Stimulated activated CD4-positive, alpha-beta T cell treated with anti-CD3 and anti-CD28 coated beads, TNF-alpha, amount 100 ng/mL, for 4 hours (primary cell): ENCODE measurements at regions not wholly inside any gene's neighbourhood (a gene's known extent, or its start where the extent isn't known, plus 50 kb on each side); places are given as distances from the start of the nearest gene placed in this dataset.
"Not testable (repeated sequence)": the region's sequence is repeated elsewhere in the genome, so short reads cannot be mapped to it uniquely, and the experiment has no call there.

Experiments
- DNase-seq, 3 experiments: peaks; one replicate each; pipeline ENCODE4 v3.0.0-alpha.2; 2020; ENCODE audit warnings: low read depth in 3 of 3

DNA sequence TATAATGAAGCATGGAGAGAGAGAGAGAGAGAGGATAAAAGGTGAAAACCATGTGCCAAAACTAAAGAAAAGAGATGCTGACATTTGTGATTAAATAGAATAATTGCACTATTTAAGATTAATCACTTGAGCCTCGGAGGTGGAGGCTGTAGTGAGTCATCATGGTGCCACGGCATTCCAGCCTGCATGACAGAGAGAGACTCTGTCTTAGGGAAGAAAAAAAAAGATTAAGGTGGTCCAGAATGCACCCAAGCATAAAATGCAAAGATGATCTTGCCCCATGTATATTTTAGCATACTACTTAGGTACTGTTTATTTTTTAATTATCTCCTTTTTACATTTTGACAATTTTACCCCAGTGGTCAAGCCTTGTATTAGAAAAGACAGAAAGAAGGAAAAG, 742.5 kb downstream of the SPATA31A1 start:
- not testable (repeated sequence) for DNase-seq

DNA sequence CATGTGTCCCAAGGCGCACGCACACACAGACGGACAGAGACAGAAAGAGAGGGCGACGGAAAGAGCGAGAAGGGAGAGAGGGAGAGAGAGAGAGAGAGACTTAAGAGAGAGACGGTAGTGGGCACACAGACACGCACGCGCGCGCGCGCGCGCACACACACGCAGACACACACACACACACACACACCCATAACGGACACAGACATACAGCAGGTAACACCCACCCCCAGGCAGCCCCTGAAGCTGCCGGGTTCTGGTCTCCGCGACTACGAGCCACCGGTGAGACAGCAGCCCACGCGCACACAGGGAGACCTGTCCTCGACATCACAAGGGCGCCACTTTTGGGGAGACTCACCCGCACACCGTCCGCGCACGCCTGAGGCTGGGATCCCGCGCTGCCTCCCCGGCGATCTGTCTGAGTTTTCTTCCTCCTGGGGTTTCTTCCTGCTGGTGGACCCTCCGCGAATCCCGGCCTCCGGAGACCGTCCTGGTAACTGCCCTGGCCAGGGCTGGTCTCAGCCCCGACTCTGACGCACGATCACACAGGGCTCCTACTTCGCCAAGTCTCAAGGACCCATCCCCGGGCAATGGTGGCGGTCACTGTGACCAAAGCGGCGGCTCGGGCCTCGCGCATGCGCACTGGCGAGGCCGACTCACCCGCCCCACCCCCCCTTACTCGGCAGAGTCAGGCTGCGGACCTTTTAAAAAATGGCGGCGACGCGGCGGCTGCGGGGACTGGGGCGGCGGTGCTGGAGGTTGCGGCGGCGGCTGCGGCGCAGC, 750.7 kb downstream of the SPATA31A1 start:
- DNase-seq: peak in 2 of 3 experiments; percentile 3 to 26

DNA sequence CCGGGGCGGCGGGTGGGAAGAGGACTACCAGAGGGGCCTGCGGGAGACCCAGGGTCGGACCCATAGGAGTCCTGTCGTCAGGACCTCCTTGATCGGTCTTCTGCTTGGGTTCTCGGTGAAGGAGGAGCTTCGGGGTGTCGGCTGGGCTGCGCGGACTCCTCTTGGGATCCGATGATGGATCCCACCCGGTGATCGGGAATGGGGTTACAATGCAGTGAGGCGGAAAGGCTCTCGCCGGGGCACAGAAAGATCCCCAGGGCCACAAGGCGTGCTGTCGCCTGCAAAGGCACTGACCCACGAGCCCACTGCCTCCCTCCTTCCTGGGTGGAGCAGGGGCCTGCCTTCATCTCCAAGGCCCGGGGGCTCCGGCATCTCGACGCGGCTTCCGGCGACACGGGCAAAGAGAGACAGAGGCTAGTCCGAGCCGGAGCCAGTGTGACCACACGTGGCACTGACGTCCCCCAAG, 751.3 kb downstream of the SPATA31A1 start:
- not testable (repeated sequence) for DNase-seq

DNA sequence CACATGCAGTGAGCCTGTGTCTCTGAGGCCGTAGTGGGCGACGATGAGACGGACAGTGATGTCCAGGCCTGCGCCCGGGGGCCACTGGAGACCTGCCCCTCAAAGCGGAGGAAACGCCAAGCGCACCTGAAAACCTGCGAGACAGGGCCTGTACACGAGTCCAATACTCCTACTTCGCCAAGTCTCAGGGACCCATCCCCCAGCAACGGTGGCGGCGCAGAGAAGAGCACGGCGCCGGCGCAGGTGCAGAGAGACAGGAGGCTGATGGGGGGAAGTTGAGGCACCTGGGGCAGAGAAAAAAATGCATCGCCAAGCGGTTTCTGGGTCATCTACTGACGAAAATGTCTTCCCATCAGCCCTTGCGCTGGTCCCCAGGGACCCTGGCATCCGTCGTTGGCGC, 751.8 kb downstream of the SPATA31A1 start:
- not testable (repeated sequence) for DNase-seq

DNA sequence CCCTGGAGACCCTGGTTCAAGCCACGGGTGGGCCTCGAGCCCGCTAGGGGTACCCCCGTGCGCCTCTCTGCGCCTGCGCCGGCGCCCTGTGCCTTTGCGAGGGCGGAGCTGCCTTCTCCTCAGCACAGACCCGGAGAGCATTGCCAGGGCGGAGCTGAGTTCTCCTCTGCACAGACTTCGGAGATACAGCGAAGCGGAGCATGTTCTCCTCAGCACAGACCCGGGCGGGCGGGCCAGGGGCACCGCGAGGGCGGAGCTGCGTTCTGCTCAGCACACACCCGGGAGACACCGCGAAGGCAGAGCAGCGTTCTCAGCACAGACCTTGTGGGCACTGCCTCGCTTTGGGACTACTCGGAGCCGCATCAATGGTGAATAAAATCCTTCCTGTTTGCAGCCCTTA, 753.0 kb downstream of the SPATA31A1 start:
- not testable (repeated sequence) for DNase-seq

DNA sequence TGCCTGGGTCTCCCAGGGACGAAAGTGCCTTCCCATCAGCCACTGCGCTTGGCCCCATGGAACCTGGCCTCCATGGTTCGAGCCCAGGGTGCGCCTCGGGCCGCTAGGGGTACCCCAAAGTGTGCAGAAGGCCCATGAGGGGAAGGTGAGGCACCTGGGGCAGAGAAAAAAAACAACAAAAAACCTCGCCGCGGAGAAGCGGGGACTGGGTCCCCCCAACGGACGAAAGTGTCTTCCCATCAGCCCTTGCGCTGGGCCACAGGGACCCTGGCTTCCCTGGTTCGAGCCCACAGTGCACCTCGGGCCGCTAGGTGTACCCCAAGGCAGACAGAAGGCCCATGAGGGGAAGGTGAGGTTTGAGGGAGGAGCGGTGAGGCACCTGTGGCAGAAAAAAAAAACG, 755.3 kb downstream of the SPATA31A1 start:
- not testable (repeated sequence) for DNase-seq

DNA sequence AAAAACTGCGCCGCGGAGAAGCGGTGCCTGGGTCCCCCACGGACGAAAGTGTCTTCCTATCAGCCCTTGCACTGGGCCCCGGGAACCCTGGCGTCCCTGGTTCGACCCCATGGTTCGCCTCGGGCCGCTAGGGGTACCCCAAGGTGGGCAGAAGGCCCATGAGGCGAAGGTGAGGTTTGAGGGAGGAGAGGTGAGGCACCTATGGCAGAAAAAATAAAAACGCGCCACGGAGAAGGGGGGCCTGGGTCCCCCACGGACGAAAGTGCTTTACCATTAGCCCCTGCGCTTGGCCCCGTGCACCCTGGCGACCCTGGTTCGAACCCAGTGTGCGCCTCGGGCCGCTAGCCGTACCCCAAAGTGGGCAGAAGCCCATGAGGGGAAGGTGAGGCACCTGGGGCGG, 756.1 kb downstream of the SPATA31A1 start:
- DNase-seq: not testable (repeated sequence)

DNA sequence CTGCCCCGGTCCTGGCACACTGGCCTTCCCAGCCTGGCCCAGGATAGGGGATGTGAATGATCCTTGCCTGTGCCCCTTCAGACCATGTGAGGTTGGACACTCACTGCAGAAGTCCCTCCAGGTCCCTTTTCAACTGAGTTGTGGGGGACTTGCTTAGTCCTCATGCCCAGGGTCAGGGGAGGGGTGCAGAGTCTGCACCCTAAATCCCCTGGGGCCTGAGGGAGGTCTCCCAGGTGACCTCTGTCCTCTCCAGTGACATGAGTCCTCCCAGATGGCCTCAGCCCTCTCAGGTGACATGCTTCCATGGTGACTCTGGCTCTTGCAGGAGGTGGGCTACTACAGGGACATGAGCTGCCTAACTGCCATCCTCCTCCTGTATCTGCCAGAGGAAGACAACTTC, 775.1 kb downstream of the SPATA31A1 start:
- DNase-seq: not testable (repeated sequence)

DNA sequence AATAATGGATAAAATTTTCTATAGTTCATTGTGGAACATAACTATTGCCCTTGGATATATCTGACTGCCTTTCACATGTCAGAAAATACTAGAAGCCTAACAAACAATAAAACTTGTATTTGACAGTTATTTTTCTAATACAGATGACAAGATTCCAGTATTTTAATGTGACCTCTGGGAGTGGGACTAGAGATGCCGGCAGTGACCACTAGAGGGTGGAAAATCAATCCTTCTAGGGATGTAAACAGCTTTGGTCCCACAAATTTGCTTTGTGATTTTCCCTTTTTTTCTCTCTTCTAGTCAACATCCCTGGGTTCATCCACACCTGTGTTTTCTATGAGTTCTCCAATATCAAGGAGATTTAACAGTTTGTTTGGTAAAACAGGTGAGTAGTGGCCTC, 813.7 kb downstream of the SPATA31A1 start:
- not testable (repeated sequence) for DNase-seq

DNA sequence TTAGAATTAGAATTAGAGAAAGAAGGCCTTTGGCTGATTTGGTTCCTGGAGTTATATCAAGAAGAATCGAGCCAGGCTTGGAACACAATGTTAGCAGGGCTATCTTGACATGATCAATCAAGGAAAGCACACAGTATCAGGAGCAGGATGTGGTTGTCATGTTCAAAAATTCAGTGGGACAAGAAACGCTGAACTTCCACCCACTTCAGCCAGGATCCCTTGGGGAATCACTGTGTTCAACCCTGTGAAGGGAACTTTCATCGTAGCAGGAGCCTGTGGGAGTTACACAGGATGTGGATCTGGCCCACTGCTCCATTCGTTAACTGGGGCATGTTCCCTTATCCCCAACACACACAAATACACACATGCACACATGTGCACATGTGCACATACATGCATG, 817.8 kb downstream of the SPATA31A1 start:
- DNase-seq: not testable (repeated sequence)

DNA sequence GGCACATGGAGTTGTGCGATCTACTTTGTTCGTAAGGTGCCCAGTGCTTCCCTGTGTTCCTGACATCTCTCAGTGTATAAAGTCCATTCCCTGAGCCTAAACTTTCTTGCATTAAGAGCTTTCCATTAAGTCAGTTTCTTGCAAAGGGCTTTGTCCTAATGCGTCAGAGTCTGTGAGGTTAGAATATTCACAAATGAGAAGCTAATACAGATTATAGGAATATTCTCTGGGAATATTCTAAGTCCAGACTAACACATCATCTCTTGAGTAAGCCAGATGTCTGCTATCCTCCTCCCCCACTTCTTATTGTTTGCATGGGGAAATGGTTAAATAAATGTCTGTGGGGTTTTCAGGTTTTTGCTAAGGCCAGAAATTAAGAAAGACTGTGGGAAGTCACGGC, 818.6 kb downstream of the SPATA31A1 start:
- DNase-seq: not testable (repeated sequence)

DNA sequence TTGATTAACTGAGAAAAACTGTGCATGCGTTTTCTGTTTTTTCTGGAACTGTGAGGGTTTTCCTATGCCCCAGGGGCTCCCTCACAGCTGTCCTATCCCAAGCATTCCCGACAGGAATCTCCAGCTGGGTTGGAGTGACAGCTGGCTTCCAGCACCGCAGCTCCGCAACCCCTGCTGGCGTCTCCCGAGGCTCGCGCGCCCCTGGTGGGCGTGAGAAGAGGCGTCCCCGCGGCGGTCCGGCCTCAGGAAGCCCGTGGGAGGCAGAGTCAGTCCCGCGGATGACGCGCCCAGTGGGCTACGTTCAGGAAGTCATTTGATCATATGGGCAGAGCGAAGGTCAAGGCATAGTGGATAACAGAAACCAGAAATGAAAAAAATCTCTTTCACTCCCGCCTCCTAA, 821.9 kb downstream of the SPATA31A1 start:
- DNase-seq: not testable (repeated sequence)

DNA sequence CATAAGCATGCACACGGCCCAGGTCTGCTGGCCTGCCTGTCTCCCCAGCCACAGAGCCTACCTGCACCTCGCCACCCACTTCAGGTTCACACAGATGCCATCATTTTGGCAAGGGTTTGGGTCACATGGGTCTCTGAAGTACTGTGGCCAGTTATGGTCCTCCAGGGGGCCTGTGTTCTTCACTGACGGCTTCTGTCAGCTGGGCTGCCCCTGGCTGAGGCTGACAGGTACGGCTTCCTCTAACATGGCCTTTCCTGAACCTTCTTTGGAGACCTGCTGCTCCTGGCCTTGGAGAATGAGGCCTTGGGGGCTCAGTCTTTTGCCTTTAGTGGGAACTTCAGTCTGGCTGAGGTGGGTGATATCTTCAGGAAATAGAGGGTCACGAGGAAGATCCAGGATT, 835.9 kb downstream of the SPATA31A1 start:
- DNase-seq: not testable (repeated sequence)

DNA sequence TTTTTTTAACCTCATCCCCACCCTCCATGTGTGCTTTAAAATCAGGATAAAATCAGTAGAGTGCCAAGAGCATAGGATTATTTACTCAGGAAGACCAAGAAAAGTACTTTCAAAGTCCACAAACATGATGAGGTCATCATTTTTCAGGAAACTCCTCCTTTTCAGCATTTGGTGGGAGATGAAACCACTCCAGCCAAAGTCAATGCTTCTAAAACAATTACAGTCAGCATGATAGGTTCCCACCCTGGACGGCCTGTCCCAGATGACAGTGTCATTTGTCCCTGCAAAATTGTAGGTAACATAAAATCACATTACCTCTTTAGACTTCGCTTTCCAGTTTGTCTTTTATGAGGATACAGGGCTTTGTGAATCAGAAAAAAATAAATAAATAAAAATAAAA, 836.7 kb downstream of the SPATA31A1 start:
- DNase-seq: not testable (repeated sequence)

DNA sequence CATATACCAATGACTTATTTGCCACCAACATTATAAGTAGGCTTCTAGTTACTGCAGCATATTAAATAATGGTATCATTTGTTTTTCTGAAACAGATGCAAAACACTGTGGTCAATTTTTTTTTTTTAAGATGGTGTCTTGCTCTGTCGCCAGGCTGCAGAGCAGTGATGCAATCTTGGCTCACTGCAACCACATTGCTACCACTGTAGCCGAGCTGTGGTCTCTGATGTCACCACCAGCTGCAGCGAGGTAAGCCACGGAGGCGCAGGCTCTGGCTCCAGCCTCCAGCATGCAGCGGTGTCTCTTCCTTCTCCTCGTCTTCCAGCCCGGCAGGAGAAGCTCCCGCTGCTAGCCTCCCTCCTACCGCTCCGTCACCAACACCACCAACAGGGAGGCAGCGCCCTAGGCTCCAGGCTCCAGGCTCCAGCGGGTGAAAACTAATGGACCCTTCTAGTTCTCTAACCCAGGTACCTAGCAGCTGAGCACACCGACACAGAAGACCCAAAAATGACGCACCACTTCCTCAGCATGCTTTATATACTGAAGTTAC, 840.8 kb downstream of the SPATA31A1 start:
- not testable (repeated sequence) for DNase-seq

DNA sequence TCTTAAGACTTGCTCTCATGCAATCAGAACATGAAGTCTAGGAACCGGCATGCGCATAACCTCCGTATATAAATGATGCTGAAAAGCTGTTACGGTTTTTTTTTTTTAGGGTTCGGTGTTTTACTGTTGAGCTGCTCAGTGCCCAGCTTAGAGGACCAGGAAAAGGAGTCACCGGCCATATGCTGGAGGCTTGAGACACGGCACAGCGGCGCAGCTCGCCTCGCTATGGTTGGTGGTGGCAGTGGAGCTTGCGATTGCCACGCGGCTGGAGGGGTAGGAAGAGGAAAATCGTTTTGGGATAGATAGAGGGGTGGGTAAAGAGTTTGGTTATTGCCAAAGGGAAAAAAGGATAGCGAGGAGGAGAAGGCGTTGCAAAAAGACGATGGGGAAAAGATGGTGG, 841.3 kb downstream of the SPATA31A1 start:
- not testable (repeated sequence) for DNase-seq

DNA sequence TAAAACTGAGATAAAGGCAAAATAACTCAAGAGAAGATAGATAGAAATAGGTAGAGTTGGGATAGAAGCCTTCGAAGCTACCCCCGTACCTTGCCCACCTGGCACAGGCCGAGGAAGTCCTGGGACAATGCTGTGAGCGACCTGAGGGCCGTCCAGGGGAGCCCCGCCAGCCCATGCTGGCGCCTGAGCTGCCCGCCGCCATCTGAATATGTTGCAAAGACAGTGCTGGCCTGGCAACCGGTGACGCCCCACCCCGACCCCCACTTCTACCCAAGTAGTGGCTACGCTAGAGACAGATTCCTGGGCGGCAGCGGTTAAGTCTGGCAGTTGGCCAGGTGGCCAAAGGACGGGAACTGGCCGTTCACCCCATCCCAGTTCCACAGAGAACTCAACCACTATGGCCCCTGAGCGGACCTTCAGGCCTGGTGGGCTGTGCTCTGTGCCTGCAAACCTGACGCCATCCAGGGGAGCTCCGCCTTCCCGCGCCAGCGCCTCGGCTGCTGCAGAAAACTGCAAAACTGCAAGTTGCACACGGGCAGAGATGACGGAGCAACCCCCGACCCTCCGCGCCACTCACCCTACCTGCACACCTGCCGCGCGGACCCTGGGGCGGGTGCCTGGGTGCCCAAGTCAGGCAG, 866.2 kb downstream of the SPATA31A1 start:
- not testable (repeated sequence) for DNase-seq

DNA sequence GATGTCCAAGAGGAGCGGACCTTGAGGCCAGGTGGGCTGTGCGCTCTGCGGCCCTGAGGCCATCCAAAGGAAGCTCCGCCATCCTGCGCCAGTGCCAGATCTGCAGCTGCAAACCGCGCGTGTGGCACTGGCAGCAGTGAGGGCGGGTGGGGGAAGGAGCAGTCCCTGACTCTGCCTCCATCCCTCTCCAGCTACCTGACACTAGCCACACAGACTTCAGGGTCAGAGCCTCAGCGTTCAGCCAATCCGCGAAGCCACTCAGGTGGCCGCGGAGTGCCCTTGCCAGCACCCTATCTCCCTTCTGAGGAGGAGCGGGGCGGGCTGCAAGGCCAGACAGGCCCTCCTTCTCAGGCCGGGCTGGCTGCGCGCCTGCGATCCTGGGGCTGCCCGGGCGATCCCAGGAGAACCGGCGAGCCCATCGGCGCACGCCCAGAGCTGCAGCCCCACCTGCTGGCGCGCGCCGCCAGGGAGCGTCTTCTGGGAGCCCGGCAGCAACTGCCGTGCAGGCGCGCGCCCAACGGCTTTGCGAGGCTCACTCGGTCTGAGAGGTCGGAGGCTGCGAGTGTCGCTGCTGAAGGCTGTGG, 867.2 kb downstream of the SPATA31A1 start:
- DNase-seq: not testable (repeated sequence)

DNA sequence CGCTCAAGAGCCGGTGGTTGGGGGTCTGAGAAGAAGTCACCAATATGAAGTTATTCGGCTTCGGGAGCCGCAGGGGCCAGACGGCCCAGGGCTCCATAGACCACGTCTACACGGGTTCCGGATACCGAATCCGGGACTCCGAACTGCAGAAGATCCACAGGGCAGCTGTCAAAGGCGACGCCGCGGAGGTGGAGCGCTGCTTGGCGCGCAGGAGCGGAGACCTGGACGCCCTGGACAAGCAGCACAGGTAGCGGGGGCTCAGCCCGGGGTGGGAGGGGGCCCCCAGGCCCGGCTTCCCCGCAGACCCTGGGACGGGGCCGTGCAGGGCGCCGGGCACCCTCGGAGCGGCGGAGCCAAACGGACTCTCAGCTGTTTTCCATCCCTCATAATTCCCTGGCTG, 867.9 kb downstream of the SPATA31A1 start:
- not testable (repeated sequence) for DNase-seq
